ENCODE measurements at regions not wholly inside any gene's neighbourhood (a gene's known extent, or its start where the extent isn't known, plus 50 kb on each side); places are given as distances from the start of the nearest gene placed in this dataset.
"Not testable (repeated sequence)": the region's sequence is repeated elsewhere in the genome, so short reads cannot be mapped to it uniquely, and the experiment has no call there.

GRCh38 chr7:94176694-94177200, 172.6 kb upstream of the BET1 start:
- DNase-seq, result no peak

- DNase-seq, result no peak
Observed at GRCh38 chr7:94177441-94177840, 173.3 kb upstream of the BET1 start.

- DNase-seq, result no peak
Observed at GRCh38 chr7:94178230-94178629, 174.1 kb upstream of the BET1 start.

- DNase-seq, result no peak
Observed at GRCh38 chr7:94179466-94179865, 175.3 kb upstream of the BET1 start.

- DNase-seq, result no peak
Observed at GRCh38 chr7:94182066-94182465, 177.9 kb upstream of the BET1 start.

- no peak for DNase-seq
Observed at GRCh38 chr7:94182721-94183120, 178.6 kb upstream of the BET1 start.

GRCh38 chr7:94183289-94183749, 179.2 kb upstream of the BET1 start:
- no peak for DNase-seq

GRCh38 chr7:94183891-94184290, 179.7 kb upstream of the BET1 start:
- DNase-seq, result no peak

- DNase-seq, result no peak
Observed at GRCh38 chr7:94188350-94188749, 184.2 kb upstream of the BET1 start.

- DNase-seq, result no peak
Observed at GRCh38 chr7:94190599-94191061, 186.5 kb upstream of the BET1 start.

- not testable (repeated sequence) for DNase-seq
Observed at GRCh38 chr7:94194426-94194825, 190.3 kb upstream of the BET1 start.

GRCh38 chr7:94195201-94195600, 191.0 kb upstream of the BET1 start:
- DNase-seq, result no peak

GRCh38 chr7:94195813-94196212, 191.7 kb upstream of the BET1 start:
- no peak for DNase-seq

- no peak for DNase-seq
Observed at GRCh38 chr7:94205529-94205928, 189.2 kb upstream of the COL1A2 start.

GRCh38 chr7:94206295-94206694, 188.4 kb upstream of the COL1A2 start:
- no peak for DNase-seq

GRCh38 chr7:94212160-94212559, 182.5 kb upstream of the COL1A2 start:
- no peak for DNase-seq

GRCh38 chr7:94216944-94217461, 177.7 kb upstream of the COL1A2 start:
- DNase-seq, result no peak

GRCh38 chr7:94217766-94218165, 176.9 kb upstream of the COL1A2 start:
- no peak for DNase-seq

- no peak for DNase-seq
Observed at GRCh38 chr7:94222516-94222915, 172.2 kb upstream of the COL1A2 start.

- no peak for DNase-seq
Observed at GRCh38 chr7:94223375-94224084, 171.2 kb upstream of the COL1A2 start.

GRCh38 chr7:94228223-94228622, 166.5 kb upstream of the COL1A2 start:
- no peak for DNase-seq

- DNase-seq, result no peak
Observed at GRCh38 chr7:94228678-94229077, 166.0 kb upstream of the COL1A2 start.

- DNase-seq, result no peak
Observed at GRCh38 chr7:94231305-94231704, 163.4 kb upstream of the COL1A2 start.

GRCh38 chr7:94236960-94237359, 157.7 kb upstream of the COL1A2 start:
- no peak for DNase-seq

- DNase-seq, result no peak
Observed at GRCh38 chr7:94237417-94237816, 157.3 kb upstream of the COL1A2 start.

Measured in activated gamma-delta T cell treated with Interleukin-2 at 50 U/mL for 16 hours (primary cell).